HG03469 (cell line): ENCODE measurements at regions not wholly inside any gene's neighbourhood (a gene's known extent, or its start where the extent isn't known, plus 50 kb on each side); places are given as distances from the start of the nearest gene placed in this dataset.
"Not testable (repeated sequence)": the region's sequence is repeated elsewhere in the genome, so short reads cannot be mapped to it uniquely, and the experiment has no call there.

ENCODE experiments used
- ATAC-seq: cut with Tn5 transposase; IDR thresholded peaks from one replicate; pipeline ENCODE4 v1.9.1; 2021; ENCODE audit warnings: mild to moderate bottlenecking, moderate library complexity, moderate number of reproducible peaks; ENCODE audit not compliant: unreplicated experiment

DNA sequence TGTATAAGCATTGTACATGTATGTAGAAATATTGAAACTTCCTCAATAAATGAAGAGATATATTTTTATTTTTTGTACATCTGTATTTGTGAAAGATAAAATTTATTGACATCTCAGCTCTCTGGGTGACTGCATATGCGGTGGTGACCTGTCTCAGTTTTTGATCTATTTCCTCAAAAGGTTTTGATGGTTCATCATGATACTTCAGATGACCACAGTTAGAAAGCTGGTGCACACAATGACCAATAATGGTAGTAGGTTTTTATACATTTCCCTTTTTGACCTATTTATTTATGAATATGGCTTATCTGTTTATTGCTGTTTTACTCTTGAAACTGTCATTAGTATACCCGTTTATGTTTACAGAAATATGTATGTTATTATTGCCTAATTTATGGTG is 549.6 kb upstream of the CHD1 start:
- ATAC-seq: not testable (repeated sequence)

DNA sequence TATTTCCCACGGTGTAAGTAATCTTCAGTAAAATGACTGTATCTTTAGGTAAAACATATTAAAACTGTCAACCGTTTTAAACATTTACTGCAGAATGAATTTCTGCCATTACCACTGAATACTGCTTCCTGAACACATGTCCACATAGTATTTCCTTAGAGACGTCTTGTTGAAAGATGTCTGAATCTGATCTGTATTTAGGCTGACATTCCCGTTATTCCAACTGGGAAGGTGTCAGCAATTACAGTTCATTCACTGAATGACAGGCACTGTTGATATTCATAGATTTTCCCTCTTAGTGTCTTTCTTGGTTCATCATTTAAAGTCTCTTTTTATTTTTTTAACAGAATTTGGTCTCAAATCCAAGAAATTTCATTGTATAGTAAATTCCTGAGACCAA is 544.5 kb upstream of the CHD1 start:
- ATAC-seq: not testable (repeated sequence)

DNA sequence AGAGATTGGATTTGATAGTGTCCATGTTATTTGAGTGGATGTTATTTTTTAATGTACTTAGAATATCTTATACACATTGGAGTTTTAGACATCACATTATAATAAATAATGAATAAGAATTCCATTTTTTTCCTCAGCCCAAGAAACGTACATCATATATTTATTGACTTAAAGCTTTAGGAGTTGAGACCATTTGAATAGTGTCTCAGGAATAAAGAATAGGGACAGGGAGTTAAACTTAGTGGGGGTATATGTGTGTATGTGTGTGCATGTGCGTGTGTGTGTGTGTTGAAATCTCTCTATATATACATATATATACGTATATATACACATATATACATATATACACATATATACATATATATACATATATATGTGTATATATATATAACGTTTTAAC is 542.9 kb upstream of the CHD1 start:
- ATAC-seq: not testable (repeated sequence)

GRCh38 chr5:99471178-99471577 is 542.4 kb upstream of the CHD1 start:
- ATAC-seq: not testable (repeated sequence)

DNA sequence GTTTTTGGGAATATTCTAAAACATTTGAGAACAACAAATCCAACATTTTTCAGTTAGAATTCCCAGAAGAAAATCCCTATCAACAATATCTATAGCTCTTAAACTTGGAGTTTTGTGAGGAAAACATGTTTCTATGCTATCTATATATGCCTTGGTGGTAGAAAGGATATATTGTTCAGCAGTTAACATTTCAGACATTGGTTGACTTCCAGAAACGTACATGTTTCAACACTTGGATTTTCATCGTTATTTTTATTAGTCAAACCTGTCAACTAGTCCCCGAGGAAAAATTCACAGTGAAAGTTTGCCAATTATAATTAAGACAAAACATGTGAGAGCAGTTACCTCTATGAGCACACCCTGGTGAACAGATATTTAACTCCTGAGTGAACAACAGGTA is 541.8 kb upstream of the CHD1 start:
- not testable (repeated sequence) for ATAC-seq

DNA sequence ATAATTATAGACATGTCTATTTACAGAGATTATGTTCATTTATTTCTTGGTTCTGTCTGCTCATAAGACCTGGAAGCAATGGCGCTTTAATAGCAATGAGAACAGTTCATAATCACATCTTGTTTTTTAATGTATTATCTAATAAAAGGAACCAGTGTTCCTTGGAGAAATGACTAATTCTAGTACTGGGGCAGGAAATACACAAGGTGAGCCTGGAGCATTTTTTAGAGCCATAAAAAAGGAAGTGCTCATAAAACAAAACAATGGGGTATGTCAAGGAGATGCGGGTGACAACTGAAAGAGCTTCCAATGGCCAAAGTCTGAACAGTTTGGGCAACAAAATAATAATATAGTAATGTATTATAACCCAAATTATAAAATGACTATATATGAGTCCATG is 531.9 kb upstream of the CHD1 start:
- ATAC-seq: no peak

DNA sequence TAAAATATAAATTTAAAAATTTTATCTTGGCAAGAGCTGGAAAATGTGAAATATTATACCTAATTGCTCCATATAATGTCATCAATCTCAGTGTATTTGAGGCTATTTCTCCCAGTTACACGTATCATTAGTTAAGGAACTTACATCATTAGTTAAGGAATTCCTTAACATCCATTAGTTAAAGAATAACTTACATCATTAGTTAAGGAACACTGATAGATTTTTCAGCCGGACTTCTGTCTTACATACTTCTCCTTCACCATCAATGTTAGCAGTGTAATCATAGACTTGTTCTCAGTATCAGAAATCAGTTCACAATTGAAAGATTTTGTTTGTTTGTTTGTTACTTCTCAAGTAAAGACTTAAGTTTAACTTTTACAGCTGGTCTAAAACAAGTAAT is 524.4 kb upstream of the CHD1 start:
- ATAC-seq: no peak

DNA sequence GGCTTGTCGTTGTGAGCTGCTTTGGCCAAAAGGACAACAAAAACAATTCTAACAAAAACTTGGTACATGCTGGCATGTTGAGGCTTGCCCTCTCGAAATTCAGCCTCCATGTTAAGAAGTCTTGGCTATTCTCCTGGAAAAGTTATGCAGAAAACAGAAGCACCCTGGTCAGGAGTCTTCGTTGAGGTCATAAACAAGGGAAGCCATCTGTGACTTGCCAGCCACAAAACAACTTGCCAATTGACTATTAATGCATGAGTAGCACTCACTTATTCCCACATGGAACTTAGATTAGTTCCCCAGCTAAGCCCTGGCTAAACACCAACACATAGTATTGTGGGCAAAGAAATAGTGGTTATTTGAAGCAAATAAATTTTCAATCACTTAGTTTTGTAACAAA is 521.0 kb upstream of the CHD1 start:
- no peak for ATAC-seq

- no peak for ATAC-seq
Observed at GRCh38 chr5:99445805-99446204, 517.0 kb upstream of the CHD1 start.

DNA sequence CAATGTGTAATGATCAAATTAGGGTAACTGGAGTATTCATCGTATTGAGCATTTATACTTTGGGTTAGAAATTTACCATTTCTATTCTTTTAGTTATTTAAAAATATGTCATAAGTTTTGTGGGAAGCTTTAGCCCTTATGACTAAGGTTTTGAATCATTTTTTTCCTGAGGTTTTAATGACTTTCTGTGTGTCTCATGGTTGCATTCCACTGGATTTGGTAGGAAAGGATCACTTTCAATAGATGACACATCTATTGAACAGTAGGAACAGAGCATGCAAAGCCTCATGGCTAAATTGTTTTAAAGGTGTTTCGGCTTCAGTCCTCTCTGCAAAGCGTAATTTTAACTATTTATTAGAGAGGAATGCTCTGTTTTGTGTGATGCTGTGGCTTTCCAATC is 512.4 kb upstream of the CHD1 start:
- no peak for ATAC-seq

DNA sequence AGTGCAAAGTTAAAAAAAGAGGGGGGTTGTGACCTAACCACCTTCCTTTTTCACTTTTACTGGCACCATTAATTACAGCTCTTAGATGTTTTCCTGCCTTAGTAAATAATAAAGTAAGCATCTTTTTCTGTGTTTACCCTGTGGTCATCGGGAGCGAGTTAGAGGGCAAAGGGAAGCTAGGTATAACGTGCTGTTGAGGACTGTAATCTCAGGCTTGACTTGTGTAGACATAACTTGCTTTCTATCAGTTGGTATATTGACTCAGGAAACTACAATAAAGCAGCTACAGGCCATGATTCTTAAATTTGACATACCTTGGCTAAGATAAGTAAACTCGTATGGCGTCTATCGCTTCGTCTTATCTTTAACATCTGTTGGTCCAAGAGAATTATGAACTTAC is 509.8 kb upstream of the CHD1 start:
- no peak for ATAC-seq

DNA sequence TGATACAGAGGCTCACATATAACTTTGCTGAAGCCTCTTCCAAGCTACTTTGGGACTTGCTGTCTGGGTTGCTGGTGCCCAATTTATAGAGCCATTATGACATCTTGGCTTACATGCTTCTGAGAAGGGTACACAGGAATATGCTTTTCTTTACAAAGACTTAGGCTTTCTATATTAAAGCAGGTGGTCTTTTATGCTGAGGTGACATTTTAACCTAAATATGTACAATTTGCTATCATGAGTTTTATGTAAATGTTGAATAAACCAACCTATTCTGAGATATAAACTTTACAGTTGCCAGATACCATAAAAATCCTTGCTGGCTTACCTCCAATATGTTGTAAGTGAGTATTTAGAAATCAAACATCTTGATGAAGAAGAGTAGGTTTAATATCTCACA is 509.2 kb upstream of the CHD1 start:
- ATAC-seq: no peak

GRCh38 chr5:99423396-99423795 is 494.6 kb upstream of the CHD1 start:
- ATAC-seq: not testable (repeated sequence)

DNA sequence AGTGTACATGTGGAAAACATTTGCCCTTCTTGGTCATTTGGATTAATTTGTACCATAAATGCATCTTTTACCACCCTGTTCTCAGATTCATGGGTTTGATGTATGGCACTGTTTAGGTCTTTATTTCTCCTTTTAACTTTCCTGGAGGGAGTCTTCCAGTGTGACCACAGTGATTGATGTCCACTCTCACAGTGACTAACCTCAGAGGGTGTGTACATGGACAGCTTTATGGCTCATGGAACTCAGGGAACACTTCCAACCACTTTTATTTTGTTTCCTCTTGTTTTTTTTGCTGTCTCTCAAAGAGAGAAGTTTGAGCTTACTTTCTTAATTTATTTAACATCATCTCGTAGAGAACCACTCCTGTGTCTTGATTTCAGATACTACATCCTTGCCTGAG is 489.8 kb upstream of the CHD1 start:
- ATAC-seq: not testable (repeated sequence)

- not testable (repeated sequence) for ATAC-seq
Observed at GRCh38 chr5:99410386-99410785, 481.6 kb upstream of the CHD1 start.

- ATAC-seq: not testable (repeated sequence)
Observed at GRCh38 chr5:99404764-99405302, 476.0 kb upstream of the CHD1 start.

- ATAC-seq: not testable (repeated sequence)
Observed at GRCh38 chr5:99400571-99400970, 471.8 kb upstream of the CHD1 start.

GRCh38 chr5:99398976-99399375 is 470.2 kb upstream of the CHD1 start:
- ATAC-seq: no peak

DNA sequence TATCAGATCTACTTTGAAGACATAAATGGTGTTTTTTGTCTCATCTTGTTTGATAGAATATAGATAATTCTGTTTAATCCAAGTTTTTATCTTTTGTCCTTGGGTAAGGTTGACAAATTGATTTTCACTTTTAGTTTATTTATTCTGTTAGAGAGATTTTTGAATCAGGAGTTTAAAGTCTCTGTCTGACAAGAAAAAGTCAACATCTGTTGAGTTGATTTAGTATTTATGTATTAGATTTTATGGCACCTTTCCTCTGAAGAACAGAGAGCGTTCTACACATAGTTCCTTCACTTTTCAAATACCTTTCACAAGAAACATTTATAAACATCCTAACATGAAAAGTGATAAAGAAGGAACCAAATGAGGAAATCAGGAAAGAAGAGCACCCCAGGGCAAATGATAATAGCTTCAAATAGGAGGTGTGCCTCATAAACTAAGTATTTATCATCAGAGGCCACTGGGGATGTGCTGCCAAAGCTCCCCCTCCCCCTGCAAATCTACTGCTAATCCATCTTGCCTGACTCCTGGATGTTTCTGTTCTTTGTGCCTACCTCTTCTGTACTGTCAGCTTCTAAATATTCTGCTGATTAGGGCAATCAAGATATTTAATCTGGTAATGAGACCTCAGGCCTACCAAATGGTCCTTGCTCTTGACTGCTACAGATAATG is 457.7 kb upstream of the CHD1 start:
- no peak for ATAC-seq

- no peak for ATAC-seq
Observed at GRCh38 chr5:99379187-99379586, 450.4 kb upstream of the CHD1 start.

DNA sequence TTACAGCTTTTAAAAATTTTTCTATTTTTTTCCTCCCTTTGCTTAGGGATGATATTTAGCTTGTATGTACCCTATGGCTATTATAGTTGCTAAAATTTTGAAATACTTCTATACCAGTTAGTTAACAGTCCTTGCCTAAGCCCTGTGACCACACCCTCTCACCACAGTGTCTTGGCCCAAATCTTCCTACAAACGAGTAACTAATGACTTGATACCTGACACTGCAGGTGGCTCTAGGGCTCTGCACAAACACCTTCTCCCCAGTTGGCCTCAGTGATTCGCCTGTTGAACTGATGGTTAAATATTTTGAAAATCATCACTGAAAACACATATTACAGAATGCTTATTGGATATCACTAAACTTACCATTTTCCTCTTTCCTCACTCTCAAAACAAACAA is 449.6 kb upstream of the CHD1 start:
- ATAC-seq: no peak

GRCh38 chr5:99369797-99370593 is 441.2 kb upstream of the CHD1 start:
- ATAC-seq: no peak
